PC-9 (cell line): ENCODE measurements at regions not wholly inside any gene's neighbourhood (a gene's known extent, or its start where the extent isn't known, plus 50 kb on each side); places are given as distances from the start of the nearest gene placed in this dataset.

Source experiments
- EZH2 ChIP-seq: fragments of 200-600 bp; sonication (generic); IDR thresholded peaks from 2 replicates; pipeline ENCODE4 v1.8.0; 2017; ENCODE audit warnings: antibody characterized with exemption, low read depth
- TF ChIP-seq, protein P1 (sequence below): fragments of 200-600 bp; sonication (generic); conservative IDR thresholded peaks from 2 replicates; pipeline ENCODE4 v1.6.1; 2017; ENCODE audit warnings: mixed run types, antibody characterized with exemption, mild to moderate bottlenecking, moderate library complexity

DNA sequence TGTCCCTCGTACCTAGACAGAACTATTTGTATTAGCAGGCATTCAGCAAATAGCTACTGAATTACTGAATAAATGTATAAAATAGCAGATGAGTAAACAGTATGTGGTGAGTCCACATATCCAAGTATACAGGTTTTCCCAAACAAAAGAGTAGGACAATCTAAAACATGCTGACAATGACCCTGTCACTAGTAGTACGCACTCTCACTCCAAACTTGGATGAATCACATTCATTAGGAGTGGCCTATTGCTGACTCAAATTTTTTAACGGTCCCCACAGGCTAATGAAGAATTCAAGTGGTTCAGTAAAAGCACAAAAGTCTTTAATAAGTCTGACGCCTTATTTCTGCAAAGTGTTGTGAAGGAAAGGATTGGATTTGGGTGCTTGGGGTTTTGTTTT, 449.3 kb upstream of the THBS1 start:
- TF ChIP-seq, protein P1, sequence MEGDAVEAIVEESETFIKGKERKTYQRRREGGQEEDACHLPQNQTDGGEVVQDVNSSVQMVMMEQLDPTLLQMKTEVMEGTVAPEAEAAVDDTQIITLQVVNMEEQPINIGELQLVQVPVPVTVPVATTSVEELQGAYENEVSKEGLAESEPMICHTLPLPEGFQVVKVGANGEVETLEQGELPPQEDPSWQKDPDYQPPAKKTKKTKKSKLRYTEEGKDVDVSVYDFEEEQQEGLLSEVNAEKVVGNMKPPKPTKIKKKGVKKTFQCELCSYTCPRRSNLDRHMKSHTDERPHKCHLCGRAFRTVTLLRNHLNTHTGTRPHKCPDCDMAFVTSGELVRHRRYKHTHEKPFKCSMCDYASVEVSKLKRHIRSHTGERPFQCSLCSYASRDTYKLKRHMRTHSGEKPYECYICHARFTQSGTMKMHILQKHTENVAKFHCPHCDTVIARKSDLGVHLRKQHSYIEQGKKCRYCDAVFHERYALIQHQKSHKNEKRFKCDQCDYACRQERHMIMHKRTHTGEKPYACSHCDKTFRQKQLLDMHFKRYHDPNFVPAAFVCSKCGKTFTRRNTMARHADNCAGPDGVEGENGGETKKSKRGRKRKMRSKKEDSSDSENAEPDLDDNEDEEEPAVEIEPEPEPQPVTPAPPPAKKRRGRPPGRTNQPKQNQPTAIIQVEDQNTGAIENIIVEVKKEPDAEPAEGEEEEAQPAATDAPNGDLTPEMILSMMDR: no peak
- TF ChIP-seq EZH2: no peak
